Kidney (tissue), 13 donors: ENCODE measurements at regions not wholly inside any gene's neighbourhood (a gene's known extent, or its start where the extent isn't known, plus 50 kb on each side); places are given as distances from the start of the nearest gene placed in this dataset.

Source experiments
- DNase-seq, 5 donors: peaks; one replicate each; pipeline ENCODE4 v3.0.0-alpha.2; 2013 to 2020
- FAIRE-seq: peaks from 2 replicates; lab custom pipeline; 2012; peaks lifted over from hg19 to GRCh38; lab: Jason Lieb, UNC
- H3K27ac ChIP-seq, 2 donors: one replicate each; pipeline ENCODE4 v1.7.0; 2013; ENCODE audit warnings: low read depth in 2 of 2, low read length in 2 of 2, inconsistent platforms in 1 of 2
- H3K27me3 ChIP-seq: one replicate; pipeline ENCODE4 v1.7.1; 2013; ENCODE audit warnings: low read length, inconsistent platforms; ENCODE audit not compliant: control insufficient read depth, insufficient read depth
- H3K36me3 ChIP-seq, 3 donors: one replicate each; pipeline versions ENCODE4 v1.7.0 to v1.7.1; 2013; ENCODE audit warnings: low read length in 3 of 3, control low read depth in 1 of 3, inconsistent platforms in 1 of 3; ENCODE audit not compliant: insufficient read depth in 3 of 3, control insufficient read depth in 2 of 3
- H3K4me1 ChIP-seq, 3 donors: one replicate each; pipeline versions ENCODE4 v1.7.0 to v1.7.1; 2013; ENCODE audit warnings: low read length in 3 of 3, inconsistent platforms in 1 of 3, low read depth in 1 of 3; ENCODE audit not compliant: control insufficient read depth in 2 of 3, insufficient read depth in 2 of 3
- H3K4me3 ChIP-seq, 3 donors: one replicate each; pipeline versions ENCODE4 v1.7.0 to v1.8.1; 2013; ENCODE audit warnings: low read length in 3 of 3, control low read depth in 1 of 3, inconsistent platforms in 1 of 3
- H3K9ac ChIP-seq, 3 donors: one replicate each; pipeline versions ENCODE4 v1.7.0 to v1.7.1; 2013; ENCODE audit warnings: low read length in 3 of 3, control low read depth in 1 of 3, inconsistent platforms in 1 of 3
- H3K9me3 ChIP-seq, 3 donors: one replicate each; pipeline versions ENCODE4 v1.7.0 to v1.7.1; 2013; ENCODE audit warnings: low read length in 3 of 3, control low read depth in 1 of 3, inconsistent platforms in 1 of 3; ENCODE audit not compliant: control insufficient read depth in 2 of 3, insufficient read depth in 1 of 3
- CTCF ChIP-seq: IDR thresholded peaks from 3 replicates; pipeline ENCODE4 v1.5.1; 2012; ENCODE audit warnings: mild to moderate bottlenecking, moderate library complexity, borderline replicate concordance; ENCODE audit not compliant: insufficient read depth; ENCODE audit errors: extremely low read depth
- intact Hi-C: fragments of 100-400 bp; cut with DNase I; formaldehyde crosslinking; loops from one replicate; pipeline ENCODE4 v1.11.1; 2022
- donor health status: control.
- donor health status: control.
- donor health status: control.
- donor health status: control.
- donor health status: control.
- donor health status: DM: yes; HTN: yes; CAD: no.
- donor health status: Normal renal cell carcinoma (clear cell type).

- FAIRE-seq (no peak), DNase-seq (no peak)
- H3K4me1 ChIP-seq: no peaks in the 10 kb centered on the region
These were observed 343.6 kb downstream of the LRRC70 start for GRCh38 chr5:62922191-62922590.

GRCh38 chr5:62920856-62921255 lies 342.2 kb downstream of the LRRC70 start:
- intact Hi-C loops: no loop called here
- DNase-seq: no peak
- Histone ChIP-seq H3K27ac (no peak overlapping the region), H3K27me3 (no peaks in the 10 kb centered on the region), H3K4me1 (no peaks in the 10 kb centered on the region), H3K9me3 (no peaks in the 10 kb centered on the region), H3K4me3 (no peak overlapping the region), H3K36me3 (no peaks in the 10 kb centered on the region), H3K9ac (no peak overlapping the region)
- no peak for TF ChIP-seq CTCF
- FAIRE-seq: no peak

More at GRCh38 chr5:62922191-62922590, 343.6 kb downstream of the LRRC70 start:
- Histone ChIP-seq H3K27me3 (no peaks in the 10 kb centered on the region), H3K27ac (no peak overlapping the region), H3K9ac (no peak overlapping the region), H3K36me3 (no peaks in the 10 kb centered on the region), H3K4me3 (no peak overlapping the region), H3K9me3 (no peaks in the 10 kb centered on the region)
- no peak for TF ChIP-seq CTCF
- intact Hi-C loops: no loop called here

GRCh38 chr5:62909326-62909725 lies 330.7 kb downstream of the LRRC70 start:
- TF ChIP-seq CTCF: no peak
- DNase-seq: no peak
- Histone ChIP-seq H3K27me3 (no peaks in the 10 kb centered on the region), H3K4me3 (no peak overlapping the region), H3K9me3 (peaks cover 0 to 4% (median 0%) of the 10 kb centered on the region in 3 donors), H3K36me3 (no peaks in the 10 kb centered on the region), H3K27ac (no peak overlapping the region), H3K4me1 (no peaks in the 10 kb centered on the region), H3K9ac (no peak overlapping the region)
- intact Hi-C loops: no loop called here
- no peak for FAIRE-seq

GRCh38 chr5:62902126-62902525 lies 323.5 kb downstream of the LRRC70 start:
- TF ChIP-seq CTCF: no peak
- H3K36me3 ChIP-seq: no peaks in the 10 kb centered on the region
- no peaks in the 10 kb centered on the region for H3K9me3 ChIP-seq
- H3K9ac ChIP-seq: no peak overlapping the region
- DNase-seq: no peak
- no peaks in the 10 kb centered on the region for H3K4me1 ChIP-seq
- no peak overlapping the region for H3K4me3 ChIP-seq
- no peak overlapping the region for H3K27ac ChIP-seq
- intact Hi-C loops: no loop called here
- no peaks in the 10 kb centered on the region for H3K27me3 ChIP-seq
- FAIRE-seq: no peak
